GM12878 (cell line): ENCODE measurements at regions not wholly inside any gene's neighbourhood (a gene's known extent, or its start where the extent isn't known, plus 50 kb on each side); places are given as distances from the start of the nearest gene placed in this dataset.

ENCODE experiments used
- ATAC-seq: fragments of 200-7000 bp; cut with Tn5 transposase; 3 replicates; pipeline ENCODE4 v1.9.1; 2020; ENCODE audit warnings: mild to moderate bottlenecking, moderate library complexity
- BruUV-seq: library from RNA; stranded (reverse); fragments of 400-500 nt; replicated peaks from 2 replicates; lab custom pipeline; 2021; lab: Mats Ljungman, UMichigan
- CTCF ChIA-PET: fragments of 300-600 bp; sonication (Branson Sonifier 250); formaldehyde crosslinking; extraction: SDS; loops from one replicate; lab custom pipeline; 2021; ENCODE audit warnings: inconsistent platforms; lab: Yijun Ruan, JAX
- POLR2A ChIA-PET: fragments of 350-600 bp; formaldehyde crosslinking; extraction: SDS; loops from one replicate; lab custom pipeline; 2021; ENCODE audit warnings: inconsistent platforms; lab: Charles Lee
- RAD21 ChIA-PET: fragments of 300-600 bp; sonication (Branson Sonifier 250); formaldehyde crosslinking; loops from one replicate; lab custom pipeline; 2023; ENCODE audit warnings: antibody characterized with exemption; ENCODE audit not compliant: unreplicated experiment; lab: Charles Lee
- SMC1A ChIA-PET: fragments of 300-600 bp; sonication (Branson Sonifier 250); formaldehyde crosslinking; loops from one replicate; lab custom pipeline; 2023; ENCODE audit not compliant: unreplicated experiment, uncharacterized antibody; lab: Charles Lee
- DNase-seq: peaks from one replicate; pipeline ENCODE4 v3.0.0-alpha.2; 2011; ENCODE audit warnings: low read depth, low spot score
- FAIRE-seq: peaks from 3 replicates; lab custom pipeline; 2011; peaks lifted over from hg19 to GRCh38; lab: Jason Lieb, UNC
- H2AFZ ChIP-seq: 2 replicates; pipeline ENCODE4 v1.6.0; 2011; ENCODE audit warnings: low read depth, low read length, control low read depth; ENCODE audit not compliant: control insufficient read depth
- H3K27ac ChIP-seq: 2 replicates; pipeline ENCODE4 v1.5.1; 2011; ENCODE audit warnings: control low read depth; ENCODE audit not compliant: control insufficient read depth, insufficient read depth
- H3K27me3 ChIP-seq, 2 experiments: replicated peaks in 1 of 2; 2 replicates each; pipeline versions ENCODE4 v1.6.0 to v1.6.1; 2011; ENCODE audit warnings: low read length in 1 of 2; ENCODE audit not compliant: control insufficient read depth in 2 of 2, insufficient read depth in 2 of 2
- H3K36me3 ChIP-seq, 2 experiments: 2 replicates each; pipeline ENCODE4 v1.5.1; 2011; ENCODE audit warnings: low read length in 1 of 2; ENCODE audit not compliant: control insufficient read depth in 2 of 2, insufficient read depth in 2 of 2
- H3K4me1 ChIP-seq: 2 replicates; pipeline ENCODE4 v1.6.1; 2011; ENCODE audit warnings: mild to moderate bottlenecking, low read length, moderate library complexity, mixed read lengths; ENCODE audit not compliant: control insufficient read depth, insufficient read depth
- H3K4me2 ChIP-seq: 2 replicates; pipeline ENCODE4 v1.6.0; 2011; ENCODE audit warnings: control low read depth; ENCODE audit not compliant: control insufficient read depth, insufficient read depth
- H3K4me3 ChIP-seq: fragments of 200-600 bp; sonication (generic); 2 replicates; pipeline ENCODE4 v1.5.1; 2016
- H3K79me2 ChIP-seq: 2 replicates; pipeline ENCODE4 v1.6.0; 2011; ENCODE audit warnings: low read length; ENCODE audit not compliant: control insufficient read depth, insufficient read depth
- H3K9ac ChIP-seq: 2 replicates; pipeline ENCODE4 v1.8.0; 2011; ENCODE audit warnings: low read length, control low read depth, mixed read lengths; ENCODE audit not compliant: control insufficient read depth, insufficient read depth
- H3K9me3 ChIP-seq: replicated peaks from 3 replicates; pipeline ENCODE4 v1.5.1; 2011; ENCODE audit warnings: mild to moderate bottlenecking, low read length; ENCODE audit not compliant: control insufficient read depth, insufficient read depth
- H4K20me1 ChIP-seq: 2 replicates; pipeline ENCODE4 v1.6.0; 2011; ENCODE audit not compliant: control insufficient read depth, insufficient read depth
- BACH1 ChIP-seq: fragments of 450-650 bp; IDR thresholded peaks from 2 replicates; pipeline ENCODE4 v1.6.1; 2017; ENCODE audit warnings: mild to moderate bottlenecking, borderline replicate concordance
- EZH2 ChIP-seq: IDR thresholded peaks from 2 replicates; pipeline ENCODE4 v1.6.1; 2012; ENCODE audit warnings: low read depth, mild to moderate bottlenecking, control low read depth, inconsistent platforms, low read length, borderline replicate concordance; ENCODE audit not compliant: control insufficient read depth
- HDGF ChIP-seq: fragments of 450-650 bp; IDR thresholded peaks from 2 replicates; pipeline ENCODE4 v1.6.1; 2016; ENCODE audit warnings: antibody characterized with exemption
- RCOR1 ChIP-seq: conservative IDR thresholded peaks from 2 replicates; pipeline ENCODE4 v1.6.1; 2012; ENCODE audit warnings: low read depth, low read length, improper control_type of control experiment
- SMAD5 ChIP-seq: IDR thresholded peaks from 2 replicates; pipeline ENCODE4 v1.6.1; 2016; ENCODE audit warnings: antibody characterized with exemption, low read depth
- SRF ChIP-seq, 2 experiments: IDR thresholded peaks; 2 replicates each; pipeline ENCODE4 v1.6.1; 2011; ENCODE audit warnings: low read depth in 2 of 2, low read length in 2 of 2, mild to moderate bottlenecking in 1 of 2, moderate library complexity in 1 of 2
- SUZ12 ChIP-seq: fragments of 200-600 bp; sonication (generic); IDR thresholded peaks from one replicate; pipeline ENCODE4 v1.6.1; 2018; ENCODE audit warnings: antibody characterized with exemption, mild to moderate bottlenecking; ENCODE audit not compliant: unreplicated experiment
- WGBS: methylation state at CpG from one replicate; pipeline ENCODE4 v1.1.6; 2016; ENCODE audit warnings: low lambda C conversion rate; ENCODE audit not compliant: insufficient replicate concordance, insufficient coverage; ENCODE audit errors: missing lambda C conversion rate; 5-methylcytosine and 5-hydroxymethylcytosine counted together
- in situ Hi-C: fragments of 300-500 bp; cut with MboI; formaldehyde crosslinking; loops from 9 replicates; pipeline ENCODE4 v1.14.3; 2018; ENCODE audit warnings: mixed read lengths
- intact Hi-C: fragments of 100-400 bp; cut with micrococcal nuclease; formaldehyde crosslinking; loops from one replicate; pipeline ENCODE4 v1.14.2; 2022; ENCODE audit not compliant: unreplicated experiment
- TF ChIP-seq, protein P1 (sequence below): fragments of 450-650 bp; IDR thresholded peaks from 2 replicates; pipeline ENCODE4 v1.6.1; 2014; ENCODE audit warnings: mild to moderate bottlenecking
- TF ChIP-seq, protein P2 (sequence below): fragments of 450-650 bp; IDR thresholded peaks from 2 replicates; pipeline ENCODE4 v1.6.1; 2016; ENCODE audit warnings: mild to moderate bottlenecking
- TF ChIP-seq, protein P3 (sequence below): fragments of 450-650 bp; IDR thresholded peaks from 2 replicates; pipeline ENCODE4 v1.6.1; 2018; ENCODE audit warnings: mild to moderate bottlenecking, low read depth, moderate library complexity; ENCODE audit not compliant: partially characterized antibody

DNA sequence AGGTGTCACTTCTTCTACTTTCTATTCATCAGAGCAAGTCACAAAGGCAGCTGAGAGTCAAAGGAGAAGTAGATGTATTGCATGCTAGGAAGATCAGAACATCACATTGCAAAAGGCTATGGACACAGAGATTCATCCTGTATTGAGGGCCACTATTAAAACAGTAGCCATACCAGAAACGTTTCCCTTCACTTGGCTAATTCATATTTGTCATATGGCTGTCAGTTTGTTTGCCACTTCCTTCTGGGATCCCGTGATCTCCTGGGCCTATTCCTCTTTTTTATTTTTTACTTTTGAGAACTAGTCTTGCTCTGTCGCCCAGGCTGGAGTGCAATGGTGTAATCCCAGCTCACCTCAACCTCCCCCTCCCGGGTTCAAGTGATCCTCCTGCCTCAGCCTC is 184.0 kb upstream of the SATB1 start:
- TF ChIP-seq HDGF (no peak), RCOR1 (no peak), BACH1 (no peak), SUZ12 (no peak), SRF (IDR thresholded peaks at IDR 0.05; ENCODE audit: low read depth in 2 of 2, low read length in 2 of 2) (no peak), EZH2 (no peak), SMAD5 (no peak)
- TF ChIP-seq, protein P1, sequence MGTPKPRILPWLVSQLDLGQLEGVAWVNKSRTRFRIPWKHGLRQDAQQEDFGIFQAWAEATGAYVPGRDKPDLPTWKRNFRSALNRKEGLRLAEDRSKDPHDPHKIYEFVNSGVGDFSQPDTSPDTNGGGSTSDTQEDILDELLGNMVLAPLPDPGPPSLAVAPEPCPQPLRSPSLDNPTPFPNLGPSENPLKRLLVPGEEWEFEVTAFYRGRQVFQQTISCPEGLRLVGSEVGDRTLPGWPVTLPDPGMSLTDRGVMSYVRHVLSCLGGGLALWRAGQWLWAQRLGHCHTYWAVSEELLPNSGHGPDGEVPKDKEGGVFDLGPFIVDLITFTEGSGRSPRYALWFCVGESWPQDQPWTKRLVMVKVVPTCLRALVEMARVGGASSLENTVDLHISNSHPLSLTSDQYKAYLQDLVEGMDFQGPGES = no peak
- TF ChIP-seq, protein P2, sequence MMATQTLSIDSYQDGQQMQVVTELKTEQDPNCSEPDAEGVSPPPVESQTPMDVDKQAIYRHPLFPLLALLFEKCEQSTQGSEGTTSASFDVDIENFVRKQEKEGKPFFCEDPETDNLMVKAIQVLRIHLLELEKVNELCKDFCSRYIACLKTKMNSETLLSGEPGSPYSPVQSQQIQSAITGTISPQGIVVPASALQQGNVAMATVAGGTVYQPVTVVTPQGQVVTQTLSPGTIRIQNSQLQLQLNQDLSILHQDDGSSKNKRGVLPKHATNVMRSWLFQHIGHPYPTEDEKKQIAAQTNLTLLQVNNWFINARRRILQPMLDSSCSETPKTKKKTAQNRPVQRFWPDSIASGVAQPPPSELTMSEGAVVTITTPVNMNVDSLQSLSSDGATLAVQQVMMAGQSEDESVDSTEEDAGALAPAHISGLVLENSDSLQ = no peak
- TF ChIP-seq, protein P3, sequence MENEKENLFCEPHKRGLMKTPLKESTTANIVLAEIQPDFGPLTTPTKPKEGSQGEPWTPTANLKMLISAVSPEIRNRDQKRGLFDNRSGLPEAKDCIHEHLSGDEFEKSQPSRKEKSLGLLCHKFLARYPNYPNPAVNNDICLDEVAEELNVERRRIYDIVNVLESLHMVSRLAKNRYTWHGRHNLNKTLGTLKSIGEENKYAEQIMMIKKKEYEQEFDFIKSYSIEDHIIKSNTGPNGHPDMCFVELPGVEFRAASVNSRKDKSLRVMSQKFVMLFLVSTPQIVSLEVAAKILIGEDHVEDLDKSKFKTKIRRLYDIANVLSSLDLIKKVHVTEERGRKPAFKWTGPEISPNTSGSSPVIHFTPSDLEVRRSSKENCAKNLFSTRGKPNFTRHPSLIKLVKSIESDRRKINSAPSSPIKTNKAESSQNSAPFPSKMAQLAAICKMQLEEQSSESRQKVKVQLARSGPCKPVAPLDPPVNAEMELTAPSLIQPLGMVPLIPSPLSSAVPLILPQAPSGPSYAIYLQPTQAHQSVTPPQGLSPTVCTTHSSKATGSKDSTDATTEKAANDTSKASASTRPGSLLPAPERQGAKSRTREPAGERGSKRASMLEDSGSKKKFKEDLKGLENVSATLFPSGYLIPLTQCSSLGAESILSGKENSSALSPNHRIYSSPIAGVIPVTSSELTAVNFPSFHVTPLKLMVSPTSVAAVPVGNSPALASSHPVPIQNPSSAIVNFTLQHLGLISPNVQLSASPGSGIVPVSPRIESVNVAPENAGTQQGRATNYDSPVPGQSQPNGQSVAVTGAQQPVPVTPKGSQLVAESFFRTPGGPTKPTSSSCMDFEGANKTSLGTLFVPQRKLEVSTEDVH = no peak
- TF ChIP-seq, all 136 proteins: peak for 0
- Histone ChIP-seq H3K9ac (no peak overlapping the region), H3K4me2 (no peak overlapping the region), H4K20me1 (no peaks in the 10 kb centered on the region), H3K79me2 (no peaks in the 10 kb centered on the region), H2AFZ (no peak overlapping the region), H3K4me3 (no peak overlapping the region), H3K4me1 (no peaks in the 10 kb centered on the region), H3K27ac (no peak overlapping the region), H3K27me3 (no peaks in the 10 kb centered on the region), H3K9me3 (no peaks in the 10 kb centered on the region), H3K36me3 (no peaks in the 10 kb centered on the region)
- no TSS peak for BruUV-seq
- ATAC-seq = no peak
- in situ Hi-C loops (no loop called here), intact Hi-C loops (no loop called here)
- 21% methylated on average over 4 of the region's 4 CpGs for WGBS
- DNase-seq = no peak
- ChIA-PET POLR2A (interaction anchor here (0.6 kb wide), 1 partner anchor 1972 kb away, joined by 4 read pairs; no protein-coding TSS in a partner anchor), RAD21 (interaction anchor here (1.6 kb wide), 1 partner anchor 149 kb away, joined by 4 read pairs; no protein-coding TSS in a partner anchor), CTCF (no interaction called here), SMC1A (no interaction called here)
- no peak for FAIRE-seq
